Transverse colon (tissue), 4 donors: ENCODE measurements at regions not wholly inside any gene's neighbourhood (a gene's known extent, or its start where the extent isn't known, plus 50 kb on each side); places are given as distances from the start of the nearest gene placed in this dataset.
"Not testable (repeated sequence)": the region's sequence is repeated elsewhere in the genome, so short reads cannot be mapped to it uniquely, and the experiment has no call there.

Experiments
- DNase-seq: peaks from one replicate; pipeline ENCODE4 v3.0.0-alpha.2; 2019
- H3K27ac ChIP-seq, 4 donors: fragments of 200-600 bp; sonication (generic); 2 replicates each; pipeline ENCODE4 v1.5.1; 2016 to 2018; ENCODE audit warnings: inconsistent platforms in 4 of 4
- H3K27me3 ChIP-seq: fragments of 200-600 bp; sonication (generic); 2 replicates; pipeline ENCODE4 v1.5.1; 2017; ENCODE audit warnings: inconsistent platforms
- H3K36me3 ChIP-seq, 4 donors: fragments of 200-600 bp; sonication (generic); 2 replicates each; pipeline ENCODE4 v1.5.1; 2017 to 2019; ENCODE audit warnings: inconsistent platforms in 4 of 4
- H3K4me1 ChIP-seq, 4 donors: fragments of 200-600 bp; sonication (generic); 2 replicates each; pipeline ENCODE4 v1.5.1; 2017 to 2020; ENCODE audit warnings: inconsistent platforms in 4 of 4
- H3K4me3 ChIP-seq, 4 donors: fragments of 200-600 bp; sonication (generic); 1 replicate in 1 of 4; 2 replicates in 3 of 4; pipeline versions ENCODE4 v1.5.1 to v1.6.1; 2017 to 2019; ENCODE audit warnings: inconsistent platforms in 4 of 4
- H3K9me3 ChIP-seq, 2 donors: fragments of 200-600 bp; sonication (generic); 2 replicates each; pipeline ENCODE4 v1.5.1; 2017 to 2019; ENCODE audit warnings: inconsistent platforms in 2 of 2
- POLR2A ChIP-seq: fragments of 450-650 bp; IDR thresholded peaks from one replicate; pipeline ENCODE4 v1.6.1; 2016; ENCODE audit warnings: antibody characterized with exemption, mild to moderate bottlenecking, moderate library complexity
- POLR2AphosphoS5 ChIP-seq, 3 donors: sonication (generic); formaldehyde crosslinking; IDR thresholded peaks; one replicate each; pipeline ENCODE4 v1.6.1; 2016; ENCODE audit warnings: antibody characterized with exemption in 3 of 3
- whole genome bisulfite sequencing, 2 donors: methylation state at CpG; one replicate each; pipeline ENCODE4 v1.1.5; 2018; ENCODE audit warnings: low coverage in 1 of 2; 5-methylcytosine and 5-hydroxymethylcytosine counted together
- in situ Hi-C, 4 donors: fragments of 200-750 bp; cut with MboI; loops; one replicate each; pipeline versions ENCODE4 v1.15.0 to v1.15.1; 2017; ENCODE audit warnings: low sequenced_read_pairs in 3 of 4, low pct_ligation_motif_present in 1 of 4, low pct_unique_long_range_greater_than_20kb in 1 of 4
- intact Hi-C: fragments of 100-400 bp; cut with DNase I; formaldehyde crosslinking; loops from one replicate; pipeline ENCODE4 v1.15.1; 2023; ENCODE audit warnings: low total_unique reads
- TF ChIP-seq, protein P1 (sequence below), 5 experiments: fragments of 200-600 bp in 3 of 5; fragments of 450-650 bp in 2 of 5; sonication (generic) in 3 of 5; IDR thresholded peaks; 1 replicate in 2 of 5; 2 replicates in 3 of 5; pipeline ENCODE4 v1.5.1; 2016 to 2017; ENCODE audit warnings: antibody characterized with exemption in 5 of 5, inconsistent platforms in 3 of 5, mild to moderate bottlenecking in 2 of 5, moderate library complexity in 1 of 5

- H3K27me3 ChIP-seq, intact Hi-C loops, H3K36me3 ChIP-seq, in situ Hi-C loops, H3K9me3 ChIP-seq: not testable (repeated sequence)
- DNase-seq: peak; percentile 91
- 26 to 34% methylated on average over 13 to 23 of the region's 23 CpGs for WGBS, 2 donors
- Histone ChIP-seq H3K27ac (peak overlapping the region; percentile 88 to 99 (median 96)), H3K4me3 (peak overlapping the region in 2 of 4 donors; percentile 3 to 33), H3K4me1 (peaks cover 40 to 89% (median 67%) of the 10 kb centered on the region in 4 donors)
- TF ChIP-seq POLR2A (peak; percentile 42), POLR2AphosphoS5 (IDR thresholded peaks at IDR 0.05) (peak in 2 of 3 donors; percentile 52 to 72)
- TF ChIP-seq, protein P1, sequence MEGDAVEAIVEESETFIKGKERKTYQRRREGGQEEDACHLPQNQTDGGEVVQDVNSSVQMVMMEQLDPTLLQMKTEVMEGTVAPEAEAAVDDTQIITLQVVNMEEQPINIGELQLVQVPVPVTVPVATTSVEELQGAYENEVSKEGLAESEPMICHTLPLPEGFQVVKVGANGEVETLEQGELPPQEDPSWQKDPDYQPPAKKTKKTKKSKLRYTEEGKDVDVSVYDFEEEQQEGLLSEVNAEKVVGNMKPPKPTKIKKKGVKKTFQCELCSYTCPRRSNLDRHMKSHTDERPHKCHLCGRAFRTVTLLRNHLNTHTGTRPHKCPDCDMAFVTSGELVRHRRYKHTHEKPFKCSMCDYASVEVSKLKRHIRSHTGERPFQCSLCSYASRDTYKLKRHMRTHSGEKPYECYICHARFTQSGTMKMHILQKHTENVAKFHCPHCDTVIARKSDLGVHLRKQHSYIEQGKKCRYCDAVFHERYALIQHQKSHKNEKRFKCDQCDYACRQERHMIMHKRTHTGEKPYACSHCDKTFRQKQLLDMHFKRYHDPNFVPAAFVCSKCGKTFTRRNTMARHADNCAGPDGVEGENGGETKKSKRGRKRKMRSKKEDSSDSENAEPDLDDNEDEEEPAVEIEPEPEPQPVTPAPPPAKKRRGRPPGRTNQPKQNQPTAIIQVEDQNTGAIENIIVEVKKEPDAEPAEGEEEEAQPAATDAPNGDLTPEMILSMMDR (IDR thresholded peaks at IDR 0.05): peak in 2 of 5 experiments; percentile 9 to 19
Measured at GRCh38 chr16:21506857-21507456, 92.4 kb upstream of the METTL9 start.

GRCh38 chr16:21507631-21508305, 91.6 kb upstream of the METTL9 start:
- peaks cover 48 to 97% (median 75%) of the 10 kb centered on the region in 4 donors for H3K4me1 ChIP-seq
- DNase-seq: peak; percentile 10
- H3K27me3 ChIP-seq, H3K4me3 ChIP-seq, intact Hi-C loops, in situ Hi-C loops, H3K36me3 ChIP-seq, H3K9me3 ChIP-seq: not testable (repeated sequence)
- H3K27ac ChIP-seq: peak overlapping the region; percentile 88 to 99 (median 96)
- 77 to 80% methylated on average over 9 to 15 of the region's 15 CpGs for WGBS, 2 donors

GRCh38 chr16:21508661-21509436, 90.5 kb upstream of the METTL9 start:
- Histone ChIP-seq H3K4me1 (peaks cover 53 to 97% (median 76%) of the 10 kb centered on the region in 4 donors), H3K27ac (peak overlapping the region; percentile 88 to 99 (median 96))
- DNase-seq: peak; percentile 13
- in situ Hi-C loops, H3K9me3 ChIP-seq, H3K27me3 ChIP-seq, H3K4me3 ChIP-seq, H3K36me3 ChIP-seq, intact Hi-C loops: not testable (repeated sequence)
- 78 to 82% methylated on average over 13 to 17 of the region's 17 CpGs for WGBS, 2 donors

- H3K27me3 ChIP-seq, H3K4me3 ChIP-seq, H3K36me3 ChIP-seq, H3K9me3 ChIP-seq, in situ Hi-C loops, intact Hi-C loops: not testable (repeated sequence)
- peak; percentile 9 for DNase-seq
- H3K4me1 ChIP-seq: peaks cover 60 to 97% (median 80%) of the 10 kb centered on the region in 4 donors
- H3K27ac ChIP-seq: peak overlapping the region; percentile 88 to 99 (median 96)
- WGBS, 2 donors: 53 to 72% methylated on average over 3 to 10 of the region's 10 CpGs
Measured at GRCh38 chr16:21509437-21510086, 89.8 kb upstream of the METTL9 start.

DNA sequence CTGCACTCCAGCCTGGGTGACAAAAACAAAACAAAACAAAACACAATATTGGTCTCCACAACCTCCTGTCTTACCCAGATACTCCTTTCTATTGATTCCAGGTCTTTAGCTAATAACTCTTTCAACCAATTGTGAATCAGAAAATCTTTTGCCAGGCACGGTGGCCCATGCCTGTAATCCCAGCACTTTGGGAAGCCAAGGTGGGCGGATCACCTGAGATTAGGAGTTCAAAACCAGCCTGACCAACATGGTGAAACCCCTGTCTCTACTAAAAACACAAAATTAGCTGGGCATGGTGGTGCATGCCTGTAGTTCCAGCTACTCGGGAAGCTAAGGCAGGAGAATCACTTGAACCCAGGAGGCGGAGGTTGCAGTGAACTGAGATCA, 88.5 kb upstream of the METTL9 start:
- Histone ChIP-seq H3K4me1 (peaks cover 71 to 100% (median 82%) of the 10 kb centered on the region in 4 donors), H3K27ac (peak overlapping the region; percentile 70 to 99 (median 93))
- peak; percentile 3 for DNase-seq
- H3K27me3 ChIP-seq, in situ Hi-C loops, H3K4me3 ChIP-seq, intact Hi-C loops, H3K9me3 ChIP-seq, H3K36me3 ChIP-seq: not testable (repeated sequence)
- 89 to 92% methylated on average over 3 to 4 of the region's 4 CpGs for WGBS, 2 donors

- peak overlapping the region; percentile 70 to 99 (median 93) for H3K27ac ChIP-seq
- H3K9me3 ChIP-seq, intact Hi-C loops, H3K27me3 ChIP-seq, H3K4me3 ChIP-seq, H3K36me3 ChIP-seq, in situ Hi-C loops: not testable (repeated sequence)
- peak; percentile 51 for DNase-seq
- peaks cover 72 to 100% (median 80%) of the 10 kb centered on the region in 4 donors for H3K4me1 ChIP-seq
- 32 to 62% methylated on average over 9 to 29 of the region's 29 CpGs for WGBS, 2 donors
Measured at GRCh38 chr16:21511315-21512210, 87.8 kb upstream of the METTL9 start.

DNA sequence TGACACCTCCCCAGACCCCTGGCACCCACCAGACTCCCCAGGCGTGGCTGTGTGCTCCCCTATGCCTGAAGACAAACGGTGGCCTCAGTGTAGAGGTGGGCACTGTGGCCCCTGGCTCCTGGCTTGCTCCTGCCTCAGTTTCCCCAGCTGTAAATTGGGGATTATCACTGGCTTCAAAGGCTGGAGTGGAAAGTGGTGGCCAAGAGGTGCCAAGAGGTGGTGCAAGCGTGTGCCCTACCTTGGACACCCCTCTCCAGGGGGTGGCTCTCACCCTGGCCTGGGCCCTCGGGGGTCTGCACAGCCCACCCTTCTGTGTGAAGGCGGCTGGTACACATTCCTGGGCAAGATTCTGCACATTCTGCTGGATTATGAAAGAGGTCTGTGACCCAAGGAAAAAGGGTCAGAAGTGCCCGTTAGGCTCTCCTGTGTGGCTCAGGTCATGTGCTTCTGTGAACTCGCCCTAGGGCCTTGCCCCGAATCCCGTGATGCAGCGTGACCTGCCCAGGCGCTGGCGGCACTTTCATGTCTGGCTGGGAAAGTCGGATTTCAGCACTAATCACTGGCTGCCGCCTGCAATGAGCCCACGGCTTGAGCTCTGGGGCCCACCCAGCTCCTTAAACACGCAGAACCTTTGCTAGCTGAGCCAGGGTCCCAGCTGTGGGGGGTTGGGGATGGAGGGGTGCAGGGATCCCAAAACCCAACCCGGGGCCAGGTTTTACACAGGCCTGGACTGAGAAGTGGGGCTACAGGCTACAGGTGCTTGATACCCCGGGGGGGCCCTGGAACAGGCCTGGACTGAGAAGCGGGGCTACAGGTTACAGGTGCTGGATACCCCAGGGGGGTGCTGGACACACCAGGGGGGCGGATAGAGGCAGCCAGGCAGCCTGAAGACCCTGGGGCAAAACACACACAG, 86.8 kb upstream of the METTL9 start:
- DNase-seq: peak; percentile 58
- H3K9me3 ChIP-seq, H3K36me3 ChIP-seq, intact Hi-C loops, H3K27me3 ChIP-seq, in situ Hi-C loops, H3K4me3 ChIP-seq: not testable (repeated sequence)
- Histone ChIP-seq H3K27ac (peak overlapping the region; percentile 70 to 99 (median 93)), H3K4me1 (peaks cover 64 to 94% (median 73%) of the 10 kb centered on the region in 4 donors)
- WGBS, 2 donors: 40 to 57% methylated on average over 2 to 18 of the region's 20 CpGs

DNA sequence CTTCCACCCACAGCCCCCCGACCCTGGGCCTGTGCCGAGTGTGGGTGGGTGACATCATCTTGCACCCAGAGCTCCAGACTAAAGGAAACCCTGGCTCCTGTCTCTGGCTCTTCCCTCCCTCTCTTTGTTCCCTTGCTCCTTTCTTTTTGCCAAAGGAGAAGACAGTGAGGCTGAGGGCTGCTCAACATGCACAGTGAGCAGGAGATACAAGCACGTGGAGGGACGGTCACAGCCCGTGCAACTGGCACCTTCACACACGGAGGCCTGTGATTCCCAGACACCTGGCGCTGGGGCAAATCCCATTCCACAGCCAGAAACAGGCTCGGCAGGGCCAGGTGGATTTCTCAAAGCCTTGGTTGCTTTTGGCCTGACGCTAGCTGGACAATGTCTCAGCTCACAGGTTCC, 86.0 kb upstream of the METTL9 start:
- H3K27me3 ChIP-seq, H3K36me3 ChIP-seq, intact Hi-C loops, H3K9me3 ChIP-seq, H3K4me3 ChIP-seq, in situ Hi-C loops: not testable (repeated sequence)
- H3K27ac ChIP-seq: peak overlapping the region; percentile 70 to 99 (median 93)
- peak; percentile 15 for DNase-seq
- 45% methylated on average over 9 of the region's 9 CpGs; no CpG with 5 or more reads in 1 of the 2 donors for whole genome bisulfite sequencing, 2 donors
- peaks cover 56 to 92% (median 66%) of the 10 kb centered on the region in 4 donors for H3K4me1 ChIP-seq
